ENCODE measurements at regions not wholly inside any gene's neighbourhood (a gene's known extent, or its start where the extent isn't known, plus 50 kb on each side); places are given as distances from the start of the nearest gene placed in this dataset.

DNA sequence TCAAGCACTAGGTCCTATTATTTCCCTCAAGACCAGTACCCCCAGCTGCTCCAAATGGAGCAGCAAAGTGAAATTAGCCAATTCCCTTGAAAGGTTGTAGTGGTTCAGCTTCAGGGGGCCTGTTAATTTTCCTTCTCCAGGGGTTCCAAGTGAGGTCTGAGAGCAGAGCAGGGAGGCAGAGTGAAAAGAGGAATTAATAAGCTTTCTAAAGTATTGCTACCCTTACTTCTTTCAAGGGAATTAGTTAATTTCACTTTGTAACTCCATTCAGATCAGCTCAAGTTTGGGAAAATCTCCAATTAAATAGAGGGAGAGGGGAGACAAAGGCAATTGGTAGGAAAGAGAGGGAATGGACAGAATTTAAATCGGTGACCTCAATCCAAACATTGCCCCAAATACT lies 78.7 kb upstream of the SLC7A11 start:
- TF ChIP-seq, protein P1, sequence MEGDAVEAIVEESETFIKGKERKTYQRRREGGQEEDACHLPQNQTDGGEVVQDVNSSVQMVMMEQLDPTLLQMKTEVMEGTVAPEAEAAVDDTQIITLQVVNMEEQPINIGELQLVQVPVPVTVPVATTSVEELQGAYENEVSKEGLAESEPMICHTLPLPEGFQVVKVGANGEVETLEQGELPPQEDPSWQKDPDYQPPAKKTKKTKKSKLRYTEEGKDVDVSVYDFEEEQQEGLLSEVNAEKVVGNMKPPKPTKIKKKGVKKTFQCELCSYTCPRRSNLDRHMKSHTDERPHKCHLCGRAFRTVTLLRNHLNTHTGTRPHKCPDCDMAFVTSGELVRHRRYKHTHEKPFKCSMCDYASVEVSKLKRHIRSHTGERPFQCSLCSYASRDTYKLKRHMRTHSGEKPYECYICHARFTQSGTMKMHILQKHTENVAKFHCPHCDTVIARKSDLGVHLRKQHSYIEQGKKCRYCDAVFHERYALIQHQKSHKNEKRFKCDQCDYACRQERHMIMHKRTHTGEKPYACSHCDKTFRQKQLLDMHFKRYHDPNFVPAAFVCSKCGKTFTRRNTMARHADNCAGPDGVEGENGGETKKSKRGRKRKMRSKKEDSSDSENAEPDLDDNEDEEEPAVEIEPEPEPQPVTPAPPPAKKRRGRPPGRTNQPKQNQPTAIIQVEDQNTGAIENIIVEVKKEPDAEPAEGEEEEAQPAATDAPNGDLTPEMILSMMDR (IDR thresholded peaks at IDR 0.05; ENCODE audit: low read length), result no peak
- no peak for TF ChIP-seq EZH2 (optimal IDR thresholded peaks at IDR 0.05; ENCODE audit: low read depth, low read length)
